Stimulated activated CD8-positive, alpha-beta memory T cell treated with anti-CD3 and anti-CD28 coated beads, Interleukin-4, amount 100 ng/mL, for 48 hours (primary cell): ENCODE measurements at regions not wholly inside any gene's neighbourhood (a gene's known extent, or its start where the extent isn't known, plus 50 kb on each side); places are given as distances from the start of the nearest gene placed in this dataset.
"Not testable (repeated sequence)": the region's sequence is repeated elsewhere in the genome, so short reads cannot be mapped to it uniquely, and the experiment has no call there.

Experiments
- DNase-seq: peaks from one replicate; pipeline ENCODE4 v3.0.0-alpha.2; 2020

- DNase-seq = no peak
Measured at GRCh38 chr1:105004515-105004914, 1254.8 kb downstream of the AMY1C start.

- DNase-seq = no peak
Measured at GRCh38 chr1:105005594-105006195, 1256.0 kb downstream of the AMY1C start.

DNA sequence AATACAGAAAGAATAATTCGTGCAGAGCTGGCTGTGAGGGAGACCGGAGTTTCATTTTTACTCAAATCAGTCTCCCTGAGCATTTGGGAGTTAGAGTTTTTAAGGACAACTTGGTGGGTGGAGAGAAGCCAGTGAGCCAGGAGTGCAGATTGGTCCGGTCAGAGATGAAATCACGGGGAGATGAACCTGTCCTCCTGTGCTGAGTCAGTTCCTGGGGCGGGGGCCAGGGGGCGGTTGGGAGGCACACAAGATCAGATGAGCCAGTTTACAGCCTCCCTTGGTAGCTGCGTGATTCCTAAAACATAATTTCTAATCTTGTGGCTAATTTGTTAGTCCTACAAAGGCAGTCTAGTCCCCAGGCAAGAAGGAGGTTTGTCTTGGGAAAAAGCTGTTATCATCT, 1267.9 kb downstream of the AMY1C start:
- no peak for DNase-seq

DNA sequence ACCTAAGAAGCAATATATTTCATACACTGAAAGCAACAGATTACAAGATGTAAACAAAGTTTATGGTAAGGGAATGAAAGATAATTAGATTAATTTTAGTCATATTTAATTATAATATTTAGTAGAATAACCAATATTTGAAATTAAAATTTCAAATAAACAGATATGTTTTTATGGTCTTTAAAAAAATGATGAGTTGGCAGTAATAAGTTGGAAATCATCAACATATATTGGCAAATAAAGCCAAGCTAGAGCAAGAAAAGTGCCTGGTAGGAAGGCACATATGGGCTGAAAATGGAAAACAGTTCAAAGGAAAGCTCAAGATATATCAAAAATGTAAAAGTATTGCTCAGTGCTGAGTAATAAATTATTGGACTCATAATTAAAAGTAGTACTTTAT, 1274.0 kb downstream of the AMY1C start:
- DNase-seq = no peak

DNA sequence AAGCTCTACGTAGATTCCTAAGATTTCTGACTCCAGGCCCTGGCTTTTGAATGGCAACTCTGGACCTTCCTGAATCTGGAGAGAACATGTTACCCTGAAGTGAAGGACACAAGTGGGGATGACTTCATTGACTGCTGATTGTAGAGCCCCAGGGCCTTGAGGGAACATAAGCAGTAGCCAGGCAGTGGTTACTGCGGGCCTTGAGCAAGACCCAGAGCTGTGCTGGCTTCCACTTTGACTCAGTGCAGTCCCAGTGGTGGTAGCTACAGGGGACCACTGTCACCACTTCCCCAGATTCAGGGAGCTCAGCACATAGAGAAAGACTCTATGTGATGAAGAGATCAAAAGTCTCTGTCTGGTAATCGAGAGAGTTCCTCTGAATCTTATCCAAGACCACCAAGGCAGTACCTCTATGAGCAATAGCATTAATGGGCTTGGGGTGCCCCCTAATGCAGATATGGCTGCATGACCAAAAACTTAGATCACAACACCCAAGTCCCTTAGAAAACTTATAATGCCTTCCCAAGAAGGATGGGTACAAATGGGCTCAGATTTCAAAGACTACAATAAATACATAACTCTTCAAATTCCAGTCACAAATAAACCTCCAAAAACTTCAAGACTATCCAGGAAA, 1278.3 kb downstream of the AMY1C start:
- DNase-seq = no peak

GRCh38 chr1:105072446-105072845, 1322.7 kb downstream of the AMY1C start:
- DNase-seq = no peak

DNA sequence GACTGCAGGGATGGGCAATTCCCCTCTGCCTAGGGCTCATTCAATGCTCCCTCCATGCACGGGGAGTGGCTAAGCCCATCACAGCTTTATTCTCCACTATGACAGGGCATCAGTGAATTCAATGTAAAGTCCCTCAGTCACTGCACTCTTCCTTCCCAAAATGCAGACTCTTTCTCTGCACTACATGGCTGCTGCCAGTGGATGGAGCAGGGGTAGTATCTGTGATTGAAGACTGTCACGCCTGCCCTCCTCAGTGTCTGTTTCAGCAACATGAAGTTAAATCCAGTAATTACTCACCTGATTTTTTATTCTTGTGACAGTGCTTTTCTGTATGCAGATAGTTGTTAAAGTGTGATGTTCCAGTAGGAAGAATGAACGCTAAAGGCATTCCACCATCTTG, 1323.2 kb downstream of the AMY1C start:
- DNase-seq = no peak

- no peak for DNase-seq
Measured at GRCh38 chr1:105073660-105074059, 1324.0 kb downstream of the AMY1C start.

DNA sequence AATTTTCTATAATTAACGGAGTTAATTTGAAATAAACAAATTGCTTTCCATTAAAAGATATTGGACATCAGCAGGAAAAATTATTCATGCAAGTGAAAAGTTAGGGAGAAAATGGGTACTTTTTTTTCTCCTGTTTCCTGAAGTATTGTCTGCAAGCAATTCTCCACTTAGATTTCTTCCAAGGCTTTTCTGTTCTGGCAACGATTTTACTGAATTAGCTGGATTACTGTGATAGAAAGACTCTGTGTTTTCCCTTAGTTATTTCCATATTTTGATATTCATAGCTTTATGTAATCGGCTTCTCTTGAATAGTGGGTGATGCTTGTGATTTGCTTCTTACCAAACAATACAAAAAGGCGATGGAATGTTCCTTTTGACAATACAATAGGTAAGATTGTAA, 1333.9 kb downstream of the AMY1C start:
- DNase-seq = no peak

GRCh38 chr1:105087506-105087905, 1337.8 kb downstream of the AMY1C start:
- no peak for DNase-seq

GRCh38 chr1:105088166-105088565, 1338.5 kb downstream of the AMY1C start:
- DNase-seq = no peak

DNA sequence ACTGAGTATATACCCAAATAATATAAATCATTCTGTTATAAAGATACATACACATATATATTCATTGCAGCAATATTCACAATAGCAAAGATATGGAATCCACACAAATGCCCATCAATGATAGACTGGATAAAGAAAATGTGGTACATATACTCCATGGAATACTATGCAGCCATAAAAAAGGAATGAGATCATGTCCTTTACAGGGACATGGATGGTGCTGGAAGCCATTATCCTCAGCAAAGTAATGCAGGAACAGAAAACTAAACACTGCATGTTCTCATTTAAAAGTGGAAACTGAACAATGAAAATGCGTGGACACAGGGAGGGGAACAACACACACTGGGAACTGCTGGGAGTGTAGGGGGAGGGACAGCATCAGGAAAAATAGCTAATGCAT, 1344.2 kb downstream of the AMY1C start:
- DNase-seq = not testable (repeated sequence)

- DNase-seq = no peak
Measured at GRCh38 chr1:105100102-105100501, 1350.4 kb downstream of the AMY1C start.

DNA sequence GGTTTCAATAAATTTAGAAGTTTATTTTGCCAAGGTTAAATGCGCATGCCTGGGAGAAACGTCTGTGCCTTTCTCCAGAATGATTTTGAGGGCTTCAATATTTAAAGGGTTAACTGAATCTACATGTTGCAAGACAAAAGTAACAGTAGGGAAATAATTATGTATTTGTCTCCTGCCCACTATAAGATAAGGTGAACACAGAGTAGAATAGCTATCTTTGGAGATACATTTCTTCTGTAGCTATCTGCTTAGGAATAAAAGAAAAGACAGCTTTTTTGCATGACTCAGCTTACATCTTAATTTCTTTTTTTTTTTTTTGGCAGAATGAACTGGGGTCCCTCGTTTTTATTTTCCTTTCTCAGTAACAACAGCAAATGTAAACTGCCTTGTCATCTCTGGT, 1351.6 kb downstream of the AMY1C start:
- no peak for DNase-seq

DNA sequence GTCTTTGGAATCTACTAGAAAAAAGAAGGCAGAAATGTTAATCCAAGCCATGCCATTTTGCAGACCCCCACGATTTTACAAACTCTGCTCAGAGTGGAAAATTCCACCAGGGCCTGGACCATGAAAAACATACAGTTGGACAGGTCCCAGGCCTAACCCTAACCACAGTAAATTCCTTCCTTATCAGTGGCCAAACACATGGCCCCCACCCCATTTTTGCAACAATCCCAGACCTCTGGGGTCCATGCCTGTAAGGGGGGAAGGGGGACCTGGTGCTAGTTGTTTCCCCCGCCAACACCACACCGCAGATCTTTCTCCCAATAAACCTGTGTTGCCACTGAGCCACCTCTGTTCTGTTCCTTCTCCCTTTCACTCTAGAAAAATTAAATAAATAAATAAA, 1352.7 kb downstream of the AMY1C start:
- no peak for DNase-seq

- DNase-seq = no peak
Measured at GRCh38 chr1:105122041-105122440, 1372.3 kb downstream of the AMY1C start.

GRCh38 chr1:105137543-105138457, 1388.1 kb downstream of the AMY1C start:
- no peak for DNase-seq

- no peak for DNase-seq
Measured at GRCh38 chr1:105138458-105138893, 1388.8 kb downstream of the AMY1C start.

DNA sequence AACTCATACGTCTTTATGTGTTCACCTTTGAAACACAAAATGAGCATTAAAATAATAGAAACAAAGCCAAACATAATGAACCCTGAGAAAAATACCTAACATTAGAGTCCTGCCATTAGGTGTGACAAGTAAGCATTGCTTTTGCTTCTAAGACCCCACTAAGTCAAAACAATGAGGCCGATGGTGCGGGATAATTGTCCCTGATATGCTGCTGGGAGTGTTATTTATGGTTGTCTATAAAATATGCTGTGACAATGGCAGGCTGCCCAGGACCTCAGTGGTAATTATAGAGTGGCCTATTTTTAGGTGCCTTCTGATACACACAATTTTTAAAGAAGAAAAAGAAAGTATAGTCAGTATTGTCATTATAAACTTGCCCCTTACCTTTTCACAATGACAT, 1423.1 kb downstream of the AMY1C start:
- no peak for DNase-seq

DNA sequence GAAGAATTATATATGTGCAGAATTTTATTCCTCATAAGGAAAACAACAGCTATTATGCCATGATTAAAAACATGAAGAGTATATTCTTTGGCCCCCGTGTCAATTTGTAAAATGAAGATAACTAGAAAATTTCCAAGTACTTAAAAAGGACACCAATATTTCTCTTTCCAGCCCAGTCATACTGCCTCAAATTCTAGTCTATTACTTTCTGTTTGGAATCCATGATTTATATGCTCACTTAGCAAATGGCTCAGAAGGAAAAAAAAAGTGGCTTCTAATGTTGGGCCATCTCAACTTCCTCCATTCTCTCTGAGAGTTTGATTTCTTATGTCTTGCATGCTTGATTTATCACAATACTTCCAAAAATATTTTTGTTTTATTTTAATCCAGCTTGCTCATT, 1431.1 kb downstream of the AMY1C start:
- no peak for DNase-seq

GRCh38 chr1:105204836-105205371, 1455.2 kb downstream of the AMY1C start:
- no peak for DNase-seq

- DNase-seq = no peak
Measured at GRCh38 chr1:105208581-105208980, 1458.9 kb downstream of the AMY1C start.

- DNase-seq = no peak
Measured at GRCh38 chr1:105210747-105211146, 1461.0 kb downstream of the AMY1C start.

DNA sequence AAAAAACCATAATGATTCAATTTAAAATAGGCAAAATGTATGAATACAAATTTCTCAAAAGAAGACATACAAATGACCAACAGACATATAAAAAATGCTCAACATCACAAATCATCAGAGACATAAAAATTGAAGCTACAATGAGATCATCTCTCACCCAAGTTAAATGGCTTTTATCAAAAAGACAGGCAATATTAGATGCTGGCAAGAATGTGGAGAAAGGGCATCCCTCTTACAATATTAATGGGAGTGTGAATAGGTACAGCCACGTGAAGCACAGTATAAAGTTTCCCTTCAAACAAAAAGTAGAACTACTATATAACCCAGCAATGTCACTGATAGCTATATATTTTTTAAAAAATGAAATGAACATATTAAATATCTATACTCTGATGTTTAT, 1481.7 kb downstream of the AMY1C start:
- no peak for DNase-seq
